ENCODE measurements at regions not wholly inside any gene's neighbourhood (a gene's known extent, or its start where the extent isn't known, plus 50 kb on each side); places are given as distances from the start of the nearest gene placed in this dataset.

DNA sequence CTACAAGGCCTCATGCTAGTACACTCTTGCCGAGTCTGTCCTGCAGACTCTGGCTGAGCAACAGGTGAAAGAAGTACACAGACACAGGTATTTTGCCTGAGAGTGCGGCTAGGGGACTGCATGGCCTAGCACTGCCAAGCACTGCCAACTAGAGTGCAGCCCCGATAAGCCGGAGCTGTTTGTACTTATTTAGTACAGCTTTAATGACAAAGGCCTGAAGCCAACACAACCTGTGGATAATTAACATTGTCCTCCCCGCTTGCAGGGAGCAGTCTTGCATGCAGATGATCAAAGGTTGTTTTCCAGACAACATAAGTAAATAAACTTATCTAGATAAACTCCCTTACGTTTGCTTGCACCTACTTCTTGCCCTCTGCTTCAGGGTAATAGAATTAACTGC lies 63.7 kb upstream of the MMADHC start:
- DNase-seq: no peak
- H3K9me3 ChIP-seq: no peaks in the 10 kb centered on the region
- intact Hi-C loops (cut with DNase I; ENCODE audit: low total_unique reads): no loop called here
- no peaks in the 10 kb centered on the region for H3K4me1 ChIP-seq
- no peaks in the 10 kb centered on the region for H3K27me3 ChIP-seq
- no peak overlapping the region for H3K4me3 ChIP-seq
- no peak for TF ChIP-seq POLR2A (IDR thresholded peaks at IDR 0.05)
- no peak for TF ChIP-seq EP300 (IDR thresholded peaks at IDR 0.05; ENCODE audit: low read depth)
- no peak for TF ChIP-seq CTCF (IDR thresholded peaks at IDR 0.05)
- TF ChIP-seq POLR2AphosphoS5 (IDR thresholded peaks at IDR 0.05): no peak
- WGBS, 2 donors (ENCODE audit: low coverage in 1 of 2): 61% methylated on average over 6 of the region's 6 CpGs; no CpG with 5 or more reads in 1 of the 2 donors
- no peaks in the 10 kb centered on the region for H3K36me3 ChIP-seq
- H3K27ac ChIP-seq: no peak overlapping the region
- in situ Hi-C loops (cut with MboI; ENCODE audit: low pct_ligation_motif_present in 1 of 4, low pct_unique_long_range_greater_than_20kb in 1 of 4, low sequenced_read_pairs in 3 of 4): no loop called here

GRCh38 chr2:149650006-149650405 lies 62.4 kb upstream of the MMADHC start:
- intact Hi-C loops (cut with DNase I; ENCODE audit: low total_unique reads): no loop called here
- Histone ChIP-seq H3K27me3 (no peaks in the 10 kb centered on the region), H3K27ac (no peak overlapping the region), H3K4me1 (no peaks in the 10 kb centered on the region), H3K9me3 (no peaks in the 10 kb centered on the region), H3K4me3 (no peak overlapping the region), H3K36me3 (no peaks in the 10 kb centered on the region)
- WGBS, 2 donors (ENCODE audit: low coverage in 1 of 2): 57 to 65% methylated on average over 1 of the region's 1 CpG
- no peak for DNase-seq
- in situ Hi-C loops (cut with MboI; ENCODE audit: low pct_ligation_motif_present in 1 of 4, low pct_unique_long_range_greater_than_20kb in 1 of 4, low sequenced_read_pairs in 3 of 4): no loop called here
- TF ChIP-seq POLR2AphosphoS5 (IDR thresholded peaks at IDR 0.05) (no peak), EP300 (IDR thresholded peaks at IDR 0.05; ENCODE audit: low read depth) (no peak), CTCF (IDR thresholded peaks at IDR 0.05) (no peak), POLR2A (IDR thresholded peaks at IDR 0.05) (no peak)

DNA sequence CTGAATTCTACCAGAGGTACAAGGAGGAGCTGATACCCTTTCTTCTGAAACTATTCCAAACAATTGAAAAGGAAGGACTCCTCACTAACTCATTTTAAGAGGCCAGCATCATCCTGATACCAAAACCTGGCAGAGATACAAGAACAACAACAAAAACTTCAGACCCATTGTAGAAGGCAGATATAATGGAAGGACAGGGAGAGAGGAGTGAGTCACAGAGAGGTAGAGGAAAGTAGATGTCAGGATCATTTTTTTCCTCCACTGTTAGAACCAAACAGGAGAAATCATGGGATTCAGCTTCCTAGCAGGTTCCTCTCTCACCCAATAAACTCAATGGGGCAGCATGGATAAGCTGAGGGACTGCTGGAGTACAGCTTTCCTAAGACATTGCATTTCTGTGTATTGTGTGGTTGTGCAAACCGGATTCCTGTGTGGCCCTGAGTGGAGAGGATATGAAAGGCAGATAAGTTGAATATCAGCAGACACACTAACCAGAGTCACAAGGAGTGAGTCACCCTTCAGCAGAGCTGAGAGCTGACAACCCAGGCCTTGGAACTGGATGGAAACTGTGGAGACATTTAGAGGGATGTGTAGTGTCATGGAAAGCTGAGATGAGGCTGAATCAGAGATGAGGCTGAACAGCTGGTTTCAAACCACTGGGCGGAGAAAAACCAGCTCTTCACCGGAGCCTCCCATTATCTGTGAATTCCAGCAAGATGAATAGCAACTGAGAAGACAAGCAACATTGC lies 60.9 kb upstream of the MMADHC start:
- no peak for DNase-seq
- WGBS, 2 donors (ENCODE audit: low coverage in 1 of 2): 63 to 69% methylated on average over 2 to 3 of the region's 3 CpGs
- in situ Hi-C loops (cut with MboI; ENCODE audit: low pct_ligation_motif_present in 1 of 4, low pct_unique_long_range_greater_than_20kb in 1 of 4, low sequenced_read_pairs in 3 of 4): no loop called here

DNA sequence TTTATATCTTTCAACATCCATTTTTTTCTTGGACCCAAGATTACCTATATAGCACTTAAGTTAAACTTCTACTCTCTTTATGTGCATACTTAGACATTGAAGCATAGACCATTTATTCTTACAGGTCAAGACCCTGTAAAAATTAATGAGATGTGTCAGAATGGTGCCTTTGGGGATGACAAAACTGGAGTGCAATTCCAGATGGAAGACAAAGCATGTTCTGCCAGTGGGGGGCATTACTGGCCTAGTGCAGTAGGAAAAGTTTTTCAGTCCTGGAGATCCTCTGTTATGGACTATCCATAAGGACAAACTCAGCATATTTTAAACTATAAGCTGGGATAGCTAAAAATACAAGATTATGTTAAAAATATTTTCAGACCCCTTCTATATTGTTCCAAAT lies 57.8 kb upstream of the MMADHC start:
- no peak for DNase-seq
- Histone ChIP-seq H3K4me3 (no peak overlapping the region), H3K36me3 (no peaks in the 10 kb centered on the region), H3K27me3 (no peaks in the 10 kb centered on the region), H3K4me1 (no peaks in the 10 kb centered on the region), H3K27ac (no peak overlapping the region), H3K9me3 (no peaks in the 10 kb centered on the region)
- no peak for TF ChIP-seq POLR2A (IDR thresholded peaks at IDR 0.05)
- TF ChIP-seq POLR2AphosphoS5 (IDR thresholded peaks at IDR 0.05): no peak
- TF ChIP-seq EP300 (IDR thresholded peaks at IDR 0.05; ENCODE audit: low read depth): no peak
- no peak for TF ChIP-seq CTCF (IDR thresholded peaks at IDR 0.05)
- in situ Hi-C loops (cut with MboI; ENCODE audit: low pct_ligation_motif_present in 1 of 4, low pct_unique_long_range_greater_than_20kb in 1 of 4, low sequenced_read_pairs in 3 of 4): no loop called here
- intact Hi-C loops (cut with DNase I; ENCODE audit: low total_unique reads): no loop called here

More for the DNA sequence above, 60.9 kb upstream of the MMADHC start:
- Histone ChIP-seq H3K27me3 (no peaks in the 10 kb centered on the region), H3K4me3 (no peak overlapping the region), H3K27ac (no peak overlapping the region), H3K4me1 (no peaks in the 10 kb centered on the region), H3K9me3 (no peaks in the 10 kb centered on the region), H3K36me3 (no peaks in the 10 kb centered on the region)
- TF ChIP-seq EP300 (IDR thresholded peaks at IDR 0.05; ENCODE audit: low read depth): no peak
- TF ChIP-seq POLR2A (IDR thresholded peaks at IDR 0.05): no peak
- no peak for TF ChIP-seq POLR2AphosphoS5 (IDR thresholded peaks at IDR 0.05)
- no peak for TF ChIP-seq CTCF (IDR thresholded peaks at IDR 0.05)
- intact Hi-C loops (cut with DNase I; ENCODE audit: low total_unique reads): no loop called here
